Omental fat pad (tissue), 3 donors: ENCODE measurements at regions not wholly inside any gene's neighbourhood (a gene's known extent, or its start where the extent isn't known, plus 50 kb on each side); places are given as distances from the start of the nearest gene placed in this dataset.
A peak's percentile ranks its signal among the peaks of the same experiment; 100 is the strongest.

Source experiments
- ATAC-seq: fragments of 150-250 bp; one replicate; pipeline ENCODE4 v1.9.1; 2016; ENCODE audit warnings: mild to moderate bottlenecking, moderate library complexity; ENCODE audit not compliant: low FRiP score
- DNase-seq: peaks from one replicate; pipeline ENCODE4 v3.0.0-alpha.2; 2019; ENCODE audit warnings: low spot score
- TF ChIP-seq, protein P1 (sequence below), 3 donors: fragments of 450-650 bp; IDR thresholded peaks; one replicate each; pipeline ENCODE4 v1.5.1; 2016 to 2017; ENCODE audit warnings: antibody characterized with exemption in 3 of 3, mild to moderate bottlenecking in 3 of 3, moderate library complexity in 2 of 3

DNA sequence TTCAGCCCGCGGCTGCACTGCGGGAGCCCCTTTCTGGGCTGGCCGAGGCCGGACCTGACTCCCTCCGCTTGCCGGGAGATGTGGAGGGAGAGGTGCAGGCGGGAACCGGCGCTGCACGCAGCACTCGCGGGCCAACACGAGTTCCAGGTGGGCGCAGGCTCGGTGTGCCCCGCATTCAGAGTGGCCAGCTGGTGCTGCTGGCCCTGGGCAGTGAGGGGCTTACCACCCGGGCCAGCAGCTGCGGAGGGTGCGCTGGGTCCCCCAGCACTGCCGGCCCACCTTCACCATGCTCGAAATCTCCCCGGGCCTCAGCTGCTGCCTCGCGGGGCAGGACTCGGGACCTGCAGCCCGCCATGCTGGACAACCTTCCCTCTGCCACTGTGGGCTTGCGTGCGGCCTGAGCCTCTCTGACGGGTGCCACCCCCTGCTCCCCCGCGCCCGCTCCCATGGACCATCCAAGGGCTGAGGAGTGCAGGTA lies 733.5 kb upstream of the CCDC54 start:
- DNase-seq (no peak), ATAC-seq (no peak)
- TF ChIP-seq, protein P1, sequence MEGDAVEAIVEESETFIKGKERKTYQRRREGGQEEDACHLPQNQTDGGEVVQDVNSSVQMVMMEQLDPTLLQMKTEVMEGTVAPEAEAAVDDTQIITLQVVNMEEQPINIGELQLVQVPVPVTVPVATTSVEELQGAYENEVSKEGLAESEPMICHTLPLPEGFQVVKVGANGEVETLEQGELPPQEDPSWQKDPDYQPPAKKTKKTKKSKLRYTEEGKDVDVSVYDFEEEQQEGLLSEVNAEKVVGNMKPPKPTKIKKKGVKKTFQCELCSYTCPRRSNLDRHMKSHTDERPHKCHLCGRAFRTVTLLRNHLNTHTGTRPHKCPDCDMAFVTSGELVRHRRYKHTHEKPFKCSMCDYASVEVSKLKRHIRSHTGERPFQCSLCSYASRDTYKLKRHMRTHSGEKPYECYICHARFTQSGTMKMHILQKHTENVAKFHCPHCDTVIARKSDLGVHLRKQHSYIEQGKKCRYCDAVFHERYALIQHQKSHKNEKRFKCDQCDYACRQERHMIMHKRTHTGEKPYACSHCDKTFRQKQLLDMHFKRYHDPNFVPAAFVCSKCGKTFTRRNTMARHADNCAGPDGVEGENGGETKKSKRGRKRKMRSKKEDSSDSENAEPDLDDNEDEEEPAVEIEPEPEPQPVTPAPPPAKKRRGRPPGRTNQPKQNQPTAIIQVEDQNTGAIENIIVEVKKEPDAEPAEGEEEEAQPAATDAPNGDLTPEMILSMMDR (IDR thresholded peaks at IDR 0.05), result no peak

DNA sequence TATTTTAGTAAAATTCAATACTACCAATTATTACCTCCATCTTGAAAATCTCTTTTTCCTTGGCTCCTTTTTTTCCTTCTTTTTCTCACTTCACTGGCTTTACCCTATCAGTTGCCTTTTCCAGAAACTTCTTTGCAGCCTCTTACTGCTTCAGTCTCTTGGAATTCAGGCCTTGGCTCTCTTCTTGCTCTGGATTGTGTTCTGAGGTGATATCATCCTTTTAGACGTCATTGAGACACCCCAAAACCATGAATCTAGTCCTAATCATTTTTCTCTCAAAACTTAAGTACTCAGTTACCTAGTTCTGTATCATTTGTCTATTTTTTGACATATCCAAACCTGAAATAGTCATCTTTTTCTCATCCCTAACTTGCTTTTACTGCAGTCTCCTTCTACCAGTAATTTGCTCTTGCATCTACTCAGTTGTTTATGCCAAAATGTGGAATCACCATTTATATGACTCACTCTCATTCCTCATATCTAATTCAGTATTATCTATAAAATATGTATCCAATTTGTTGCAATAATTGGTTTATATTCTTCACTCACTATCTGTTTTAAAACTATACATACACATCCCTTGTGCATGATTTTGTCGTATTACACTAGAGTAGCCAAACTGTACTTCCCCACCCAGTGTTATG lies 703.2 kb upstream of the CCDC54 start:
- ATAC-seq, result peak; percentile 37
- DNase-seq, result no peak
- TF ChIP-seq, protein P1 (IDR thresholded peaks at IDR 0.05), result no peak

DNA sequence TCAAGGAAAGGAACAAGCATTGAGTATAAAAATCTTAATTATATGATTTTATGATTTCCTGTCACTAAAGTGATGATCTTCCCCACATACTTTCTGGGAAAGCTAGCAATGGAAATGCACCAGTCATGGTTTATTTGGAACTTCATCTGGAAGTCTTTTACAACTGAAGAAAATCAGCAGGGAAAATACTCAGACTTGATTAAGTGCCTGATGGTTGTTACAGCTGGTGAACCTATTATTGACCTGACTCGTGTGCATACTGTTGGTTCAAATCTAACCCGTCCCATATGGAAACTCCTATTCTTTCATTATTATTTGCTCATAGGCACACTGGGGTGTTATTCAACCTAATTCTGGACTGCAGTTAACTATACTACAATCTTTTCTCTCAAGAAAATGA lies 701.8 kb upstream of the CCDC54 start:
- DNase-seq (no peak), ATAC-seq (no peak)
- TF ChIP-seq, protein P1 (IDR thresholded peaks at IDR 0.05), result no peak

DNA sequence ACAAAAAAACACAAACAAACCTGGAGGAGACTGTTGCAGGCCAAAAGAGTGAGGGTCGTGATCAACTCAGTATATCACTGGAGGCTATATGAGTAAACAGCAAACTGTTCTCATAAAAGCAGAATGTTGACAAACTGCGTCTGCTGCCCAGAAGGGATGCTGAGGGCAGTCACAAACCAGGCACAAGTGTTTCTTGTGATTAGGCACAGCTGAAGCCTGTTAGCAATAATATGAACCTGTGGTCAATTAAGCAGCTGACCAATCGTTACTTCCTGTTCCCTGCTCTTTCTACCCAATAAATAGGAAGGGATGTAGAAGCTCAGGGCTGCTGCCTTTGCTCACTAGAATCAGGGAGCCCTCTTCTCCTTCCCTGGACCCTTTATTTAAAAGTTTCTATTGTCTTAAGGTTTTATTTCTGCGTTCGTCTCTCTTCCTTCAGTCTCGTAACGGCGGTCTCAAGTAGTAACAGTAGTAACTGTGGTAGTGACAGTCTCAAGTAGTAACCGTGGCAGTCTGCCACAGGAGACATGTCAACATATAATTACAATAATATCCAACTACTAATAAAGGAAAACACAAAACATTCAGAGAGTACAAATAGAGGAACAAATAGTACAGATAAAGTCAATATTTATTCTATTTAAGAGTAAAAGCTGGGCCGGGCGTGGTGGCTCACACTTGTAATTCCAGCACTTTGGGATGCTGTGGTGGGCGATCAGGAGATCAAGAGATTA lies 698.4 kb upstream of the CCDC54 start:
- TF ChIP-seq, protein P1 (IDR thresholded peaks at IDR 0.05), result no peak
- ATAC-seq, result no peak
- no peak for DNase-seq

DNA sequence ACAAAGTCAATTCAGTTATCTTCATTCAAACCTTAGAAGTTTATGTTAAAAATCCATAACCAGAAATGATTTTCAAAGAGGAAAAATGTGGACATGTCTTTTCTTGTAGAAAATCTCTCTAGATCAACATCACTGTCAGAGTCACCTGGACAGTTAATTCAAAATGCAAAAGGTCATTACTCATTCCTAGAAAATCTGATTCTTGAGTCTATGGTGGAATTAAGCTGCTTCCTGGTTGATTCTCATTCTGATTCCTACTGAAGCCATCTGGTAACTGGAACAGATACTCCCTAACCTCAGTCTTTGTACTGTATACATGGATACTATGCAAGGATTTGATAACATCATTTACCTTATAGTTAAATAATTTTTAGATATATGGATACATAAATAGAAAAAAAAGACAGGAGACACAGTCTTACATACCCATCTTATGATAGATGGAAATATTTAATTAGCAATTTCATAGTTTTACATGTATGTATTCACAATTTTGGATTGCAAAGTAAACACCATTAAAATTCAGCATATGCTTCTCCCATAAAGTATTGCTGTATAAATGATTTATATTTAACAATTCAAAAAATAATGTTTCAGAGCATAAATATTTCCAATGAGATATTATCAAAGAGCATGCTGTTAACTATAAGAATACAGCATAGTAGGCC lies 693.2 kb upstream of the CCDC54 start:
- DNase-seq (no peak), ATAC-seq (no peak)
- TF ChIP-seq, protein P1 (IDR thresholded peaks at IDR 0.05), result no peak

DNA sequence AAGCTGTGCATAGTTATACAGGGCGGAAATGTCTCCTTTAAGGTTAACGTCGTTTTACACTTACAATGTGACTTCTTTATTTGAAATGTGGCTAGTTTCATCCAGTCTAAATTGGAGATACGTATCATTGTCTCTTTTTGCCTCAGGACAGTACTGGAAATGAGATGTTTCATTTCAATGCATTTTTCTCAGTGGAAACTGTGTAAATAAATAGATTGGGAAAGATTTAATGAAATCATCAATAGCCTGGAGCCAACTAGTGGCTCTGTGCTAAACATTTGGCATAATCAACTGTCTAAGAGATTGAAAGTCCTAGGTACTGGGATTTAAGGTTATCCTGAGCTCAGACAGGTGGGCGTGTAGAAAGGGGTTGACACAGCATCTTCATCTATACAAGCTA lies 691.5 kb upstream of the CCDC54 start:
- DNase-seq (no peak), ATAC-seq (no peak)

More for the DNA sequence above, 691.5 kb upstream of the CCDC54 start:
- TF ChIP-seq, protein P1 (IDR thresholded peaks at IDR 0.05), result no peak
